ENCODE measurements at regions not wholly inside any gene's neighbourhood (a gene's known extent, or its start where the extent isn't known, plus 50 kb on each side); places are given as distances from the start of the nearest gene placed in this dataset.
A peak's percentile ranks its signal among the peaks of the same experiment; 100 is the strongest.
"Not testable (repeated sequence)": the region's sequence is repeated elsewhere in the genome, so short reads cannot be mapped to it uniquely, and the experiment has no call there.

- H3K27me3 ChIP-seq (ENCODE audit: control insufficient read depth in 1 of 2, insufficient read depth in 2 of 2, low read length in 1 of 2); H3K27ac ChIP-seq (ENCODE audit: low read depth in 1 of 2, low read length in 2 of 2); ATAC-seq (ENCODE audit: low FRiP score); H3K4me3 ChIP-seq (ENCODE audit: low read length in 2 of 2); H3K4me1 ChIP-seq (ENCODE audit: control insufficient read depth in 1 of 2, insufficient read depth in 2 of 2, low read length in 2 of 2); intact Hi-C loops (cut with DNase I); H3K9me3 ChIP-seq (ENCODE audit: control insufficient read depth, low read length); H3K36me3 ChIP-seq (ENCODE audit: control insufficient read depth in 1 of 2, insufficient read depth in 2 of 2, low read length in 1 of 2): not testable (repeated sequence)
- 65 to 68% methylated on average over 5 of the region's 5 CpGs for WGBS, 2 donors
- peak in 1 of 2 donors; percentile 75 for DNase-seq
Observed at GRCh38 chr21:10325546-10325945, 195.8 kb upstream of the TPTE start.

GRCh38 chr21:10326146-10326545 lies 195.2 kb upstream of the TPTE start:
- H3K36me3 ChIP-seq (ENCODE audit: control insufficient read depth in 1 of 2, insufficient read depth in 2 of 2, low read length in 1 of 2): not testable (repeated sequence)

GRCh38 chr21:10328646-10329045 lies 192.7 kb upstream of the TPTE start:
- WGBS, 2 donors: 44 to 48% methylated on average over 6 of the region's 6 CpGs
- ATAC-seq (ENCODE audit: low FRiP score); H3K27me3 ChIP-seq (ENCODE audit: control insufficient read depth in 1 of 2, insufficient read depth in 2 of 2, low read length in 1 of 2); H3K9me3 ChIP-seq (ENCODE audit: control insufficient read depth, low read length); H3K4me3 ChIP-seq (ENCODE audit: low read length in 2 of 2); H3K27ac ChIP-seq (ENCODE audit: low read depth in 1 of 2, low read length in 2 of 2); H3K36me3 ChIP-seq (ENCODE audit: control insufficient read depth in 1 of 2, insufficient read depth in 2 of 2, low read length in 1 of 2); intact Hi-C loops (cut with DNase I); H3K4me1 ChIP-seq (ENCODE audit: control insufficient read depth in 1 of 2, insufficient read depth in 2 of 2, low read length in 2 of 2): not testable (repeated sequence)
- DNase-seq: peak; percentile 51 to 79

More at GRCh38 chr21:10326146-10326545, 195.2 kb upstream of the TPTE start:
- H3K27ac ChIP-seq (ENCODE audit: low read depth in 1 of 2, low read length in 2 of 2); intact Hi-C loops (cut with DNase I); H3K4me1 ChIP-seq (ENCODE audit: control insufficient read depth in 1 of 2, insufficient read depth in 2 of 2, low read length in 2 of 2); DNase-seq; H3K9me3 ChIP-seq (ENCODE audit: control insufficient read depth, low read length); ATAC-seq (ENCODE audit: low FRiP score); H3K4me3 ChIP-seq (ENCODE audit: low read length in 2 of 2); H3K27me3 ChIP-seq (ENCODE audit: control insufficient read depth in 1 of 2, insufficient read depth in 2 of 2, low read length in 1 of 2): not testable (repeated sequence)
- 82 to 85% methylated on average over 2 of the region's 2 CpGs for WGBS, 2 donors

DNA sequence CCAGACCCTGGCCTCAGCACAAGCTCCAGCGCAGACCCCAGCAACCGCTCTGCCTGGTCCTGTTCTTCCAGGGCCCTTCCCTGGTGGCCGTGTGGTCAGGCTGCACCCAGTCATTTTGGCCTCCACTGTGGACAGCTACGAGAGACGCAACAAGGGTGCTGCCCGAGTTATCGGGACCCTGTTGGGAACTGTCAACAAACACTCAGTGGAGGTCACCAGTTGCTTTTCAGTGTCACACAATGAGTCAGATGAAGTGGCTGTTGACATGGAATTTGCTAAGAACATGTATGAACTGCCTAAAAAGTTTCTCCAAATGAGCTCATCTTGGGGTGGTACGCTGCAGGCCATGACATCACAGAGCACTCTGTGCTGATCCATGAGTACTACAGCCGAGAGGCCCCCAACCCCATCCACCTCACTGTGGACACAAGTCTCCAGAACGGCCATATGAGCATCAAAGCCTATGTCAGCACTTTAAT lies 190.7 kb upstream of the TPTE start:
- H3K4me3 ChIP-seq (ENCODE audit: low read length in 2 of 2); H3K36me3 ChIP-seq (ENCODE audit: control insufficient read depth in 1 of 2, insufficient read depth in 2 of 2, low read length in 1 of 2); H3K9me3 ChIP-seq (ENCODE audit: control insufficient read depth, low read length); intact Hi-C loops (cut with DNase I); H3K4me1 ChIP-seq (ENCODE audit: control insufficient read depth in 1 of 2, insufficient read depth in 2 of 2, low read length in 2 of 2); H3K27ac ChIP-seq (ENCODE audit: low read depth in 1 of 2, low read length in 2 of 2); H3K27me3 ChIP-seq (ENCODE audit: control insufficient read depth in 1 of 2, insufficient read depth in 2 of 2, low read length in 1 of 2): not testable (repeated sequence)
- DNase-seq (peak; percentile 65 to 87), ATAC-seq (ENCODE audit: low FRiP score) (peak; percentile 52)
- WGBS, 2 donors: 72 to 75% methylated on average over 10 of the region's 10 CpGs

- H3K9me3 ChIP-seq (ENCODE audit: control insufficient read depth, low read length); H3K36me3 ChIP-seq (ENCODE audit: control insufficient read depth in 1 of 2, insufficient read depth in 2 of 2, low read length in 1 of 2); H3K4me3 ChIP-seq (ENCODE audit: low read length in 2 of 2); H3K27me3 ChIP-seq (ENCODE audit: control insufficient read depth in 1 of 2, insufficient read depth in 2 of 2, low read length in 1 of 2); H3K27ac ChIP-seq (ENCODE audit: low read depth in 1 of 2, low read length in 2 of 2); H3K4me1 ChIP-seq (ENCODE audit: control insufficient read depth in 1 of 2, insufficient read depth in 2 of 2, low read length in 2 of 2); intact Hi-C loops (cut with DNase I): not testable (repeated sequence)
- peak; percentile 30 for ATAC-seq (ENCODE audit: low FRiP score)
- 71 to 73% methylated on average over 5 of the region's 5 CpGs for WGBS, 2 donors
- DNase-seq: peak in 1 of 2 donors; percentile 79
Observed at GRCh38 chr21:10331134-10331533, 190.2 kb upstream of the TPTE start.

GRCh38 chr21:10332935-10333334 lies 188.4 kb upstream of the TPTE start:
- WGBS, 2 donors: 10 to 36% methylated on average over 1 of the region's 2 CpGs
- H3K9me3 ChIP-seq (ENCODE audit: control insufficient read depth, low read length); DNase-seq; H3K27ac ChIP-seq (ENCODE audit: low read depth in 1 of 2, low read length in 2 of 2); intact Hi-C loops (cut with DNase I); H3K36me3 ChIP-seq (ENCODE audit: control insufficient read depth in 1 of 2, insufficient read depth in 2 of 2, low read length in 1 of 2); H3K27me3 ChIP-seq (ENCODE audit: control insufficient read depth in 1 of 2, insufficient read depth in 2 of 2, low read length in 1 of 2); H3K4me1 ChIP-seq (ENCODE audit: control insufficient read depth in 1 of 2, insufficient read depth in 2 of 2, low read length in 2 of 2); H3K4me3 ChIP-seq (ENCODE audit: low read length in 2 of 2): not testable (repeated sequence)
- peak; percentile 47 for ATAC-seq (ENCODE audit: low FRiP score)

DNA sequence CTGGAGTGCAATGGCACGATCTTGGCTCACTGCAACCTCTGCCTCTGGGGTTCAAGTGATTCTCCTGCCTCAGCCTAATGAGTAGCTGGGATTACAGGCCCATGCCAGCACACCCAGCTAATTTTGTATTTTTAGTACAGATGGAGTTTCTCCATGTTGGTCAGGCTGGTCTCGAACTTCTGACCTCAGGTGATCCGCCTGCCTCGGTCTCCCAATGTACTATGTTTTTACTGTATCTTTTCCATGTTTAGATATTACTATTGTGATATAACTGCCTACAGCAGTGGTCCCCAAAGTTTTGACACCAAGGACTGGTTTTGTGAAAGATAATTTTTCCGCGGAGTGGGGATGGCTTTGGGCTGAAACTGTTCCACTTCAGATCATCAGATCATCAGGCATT lies 187.0 kb upstream of the TPTE start:
- H3K27ac ChIP-seq (ENCODE audit: low read depth in 1 of 2, low read length in 2 of 2); H3K4me1 ChIP-seq (ENCODE audit: control insufficient read depth in 1 of 2, insufficient read depth in 2 of 2, low read length in 2 of 2); H3K9me3 ChIP-seq (ENCODE audit: control insufficient read depth, low read length); H3K4me3 ChIP-seq (ENCODE audit: low read length in 2 of 2); ATAC-seq (ENCODE audit: low FRiP score); H3K36me3 ChIP-seq (ENCODE audit: control insufficient read depth in 1 of 2, insufficient read depth in 2 of 2, low read length in 1 of 2); intact Hi-C loops (cut with DNase I); H3K27me3 ChIP-seq (ENCODE audit: control insufficient read depth in 1 of 2, insufficient read depth in 2 of 2, low read length in 1 of 2); DNase-seq: not testable (repeated sequence)
- WGBS, 2 donors: 65 to 66% methylated on average over 6 of the region's 6 CpGs

GRCh38 chr21:10342261-10342956 lies 179.0 kb upstream of the TPTE start:
- H3K9me3 ChIP-seq (ENCODE audit: control insufficient read depth, low read length); H3K27ac ChIP-seq (ENCODE audit: low read depth in 1 of 2, low read length in 2 of 2); H3K36me3 ChIP-seq (ENCODE audit: control insufficient read depth in 1 of 2, insufficient read depth in 2 of 2, low read length in 1 of 2); H3K4me3 ChIP-seq (ENCODE audit: low read length in 2 of 2); H3K4me1 ChIP-seq (ENCODE audit: control insufficient read depth in 1 of 2, insufficient read depth in 2 of 2, low read length in 2 of 2); intact Hi-C loops (cut with DNase I); H3K27me3 ChIP-seq (ENCODE audit: control insufficient read depth in 1 of 2, insufficient read depth in 2 of 2, low read length in 1 of 2): not testable (repeated sequence)
- ATAC-seq (ENCODE audit: low FRiP score) (peak; percentile 8), DNase-seq (peak in 1 of 2 donors; percentile 83)
- WGBS, 2 donors: 72 to 73% methylated on average over 24 to 27 of the region's 46 CpGs

GRCh38 chr21:10343146-10343935 lies 178.0 kb upstream of the TPTE start:
- H3K36me3 ChIP-seq (ENCODE audit: control insufficient read depth in 1 of 2, insufficient read depth in 2 of 2, low read length in 1 of 2); H3K4me3 ChIP-seq (ENCODE audit: low read length in 2 of 2); H3K9me3 ChIP-seq (ENCODE audit: control insufficient read depth, low read length); intact Hi-C loops (cut with DNase I); H3K27ac ChIP-seq (ENCODE audit: low read depth in 1 of 2, low read length in 2 of 2); H3K27me3 ChIP-seq (ENCODE audit: control insufficient read depth in 1 of 2, insufficient read depth in 2 of 2, low read length in 1 of 2); H3K4me1 ChIP-seq (ENCODE audit: control insufficient read depth in 1 of 2, insufficient read depth in 2 of 2, low read length in 2 of 2): not testable (repeated sequence)
- DNase-seq (peak; percentile 68 to 87), ATAC-seq (ENCODE audit: low FRiP score) (peak; percentile 16)
- 75 to 77% methylated on average over 47 to 50 of the region's 52 CpGs for WGBS, 2 donors

All from aorta (tissue), 5 donors.